Activated CD8-positive, alpha-beta T cell treated with anti-CD3 and anti-CD28 coated beads for 36 hours (primary cell): ENCODE measurements at regions not wholly inside any gene's neighbourhood (a gene's known extent, or its start where the extent isn't known, plus 50 kb on each side); places are given as distances from the start of the nearest gene placed in this dataset.

Experiments used
- ATAC-seq: fragments of 200-7000 bp; cut with Tn5 transposase; one replicate; pipeline ENCODE4 v1.10.0; 2021; ENCODE audit warnings: mild to moderate bottlenecking, moderate library complexity
- CTCF ChIA-PET: fragments of 350-600 bp; sonication (Branson Sonifier 250); formaldehyde crosslinking; loops from one replicate; lab custom pipeline; 2021; ENCODE audit warnings: antibody characterized with exemption; lab: Charles Lee
- POLR2A ChIA-PET: fragments of 350-600 bp; sonication (Branson Sonifier 250); formaldehyde crosslinking; loops from one replicate; lab custom pipeline; 2021; ENCODE audit warnings: antibody characterized with exemption; lab: Charles Lee
- DNase-seq: peaks from one replicate; pipeline ENCODE4 v3.0.0-alpha.2; 2020
- H3K27ac Mint-ChIP-seq: one replicate; pipeline ENCODE4 v1.8.0; 2021; ENCODE audit warnings: mild to moderate bottlenecking, mixed read lengths
- H3K27me3 Mint-ChIP-seq: one replicate; pipeline ENCODE4 v1.8.0; 2021; ENCODE audit warnings: mixed read lengths
- H3K36me3 Mint-ChIP-seq: one replicate; pipeline ENCODE4 v1.8.0; 2021; ENCODE audit warnings: low read depth, mixed read lengths
- H3K4me1 Mint-ChIP-seq: one replicate; pipeline ENCODE4 v1.8.0; 2021; ENCODE audit warnings: low read depth, mixed read lengths
- H3K4me3 Mint-ChIP-seq: one replicate; pipeline ENCODE4 v1.8.0; 2021; ENCODE audit warnings: mild to moderate bottlenecking, moderate library complexity, mixed read lengths
- H3K9me3 Mint-ChIP-seq: one replicate; pipeline ENCODE4 v1.8.0; 2021; ENCODE audit warnings: mixed read lengths
- intact Hi-C: fragments of 100-400 bp; cut with micrococcal nuclease; formaldehyde crosslinking; loops from one replicate; pipeline ENCODE4 v1.10.0; 2022
- TF ChIP-seq, protein P1 (sequence below): fragments of 200-600 bp; IDR thresholded peaks from one replicate; pipeline ENCODE4 v1.8.0; 2022; ENCODE audit warnings: antibody characterized with exemption, mild to moderate bottlenecking

- ATAC-seq (no peak), DNase-seq (no peak)
- Mint-ChIP-seq H3K9me3 (no peaks in the 10 kb centered on the region), H3K36me3 (no peaks in the 10 kb centered on the region), H3K4me3 (no peak overlapping the region), H3K27me3 (no peaks in the 10 kb centered on the region), H3K4me1 (no peaks in the 10 kb centered on the region), H3K27ac (no peak overlapping the region)
- intact Hi-C loops, result no loop called here
- CTCF ChIA-PET, result no interaction called here
- TF ChIP-seq, protein P1, sequence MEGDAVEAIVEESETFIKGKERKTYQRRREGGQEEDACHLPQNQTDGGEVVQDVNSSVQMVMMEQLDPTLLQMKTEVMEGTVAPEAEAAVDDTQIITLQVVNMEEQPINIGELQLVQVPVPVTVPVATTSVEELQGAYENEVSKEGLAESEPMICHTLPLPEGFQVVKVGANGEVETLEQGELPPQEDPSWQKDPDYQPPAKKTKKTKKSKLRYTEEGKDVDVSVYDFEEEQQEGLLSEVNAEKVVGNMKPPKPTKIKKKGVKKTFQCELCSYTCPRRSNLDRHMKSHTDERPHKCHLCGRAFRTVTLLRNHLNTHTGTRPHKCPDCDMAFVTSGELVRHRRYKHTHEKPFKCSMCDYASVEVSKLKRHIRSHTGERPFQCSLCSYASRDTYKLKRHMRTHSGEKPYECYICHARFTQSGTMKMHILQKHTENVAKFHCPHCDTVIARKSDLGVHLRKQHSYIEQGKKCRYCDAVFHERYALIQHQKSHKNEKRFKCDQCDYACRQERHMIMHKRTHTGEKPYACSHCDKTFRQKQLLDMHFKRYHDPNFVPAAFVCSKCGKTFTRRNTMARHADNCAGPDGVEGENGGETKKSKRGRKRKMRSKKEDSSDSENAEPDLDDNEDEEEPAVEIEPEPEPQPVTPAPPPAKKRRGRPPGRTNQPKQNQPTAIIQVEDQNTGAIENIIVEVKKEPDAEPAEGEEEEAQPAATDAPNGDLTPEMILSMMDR, result no peak
- POLR2A ChIA-PET, result no interaction called here
Measured at GRCh38 chr13:90696656-90697055, 650.8 kb upstream of the MIR17HG start.

DNA sequence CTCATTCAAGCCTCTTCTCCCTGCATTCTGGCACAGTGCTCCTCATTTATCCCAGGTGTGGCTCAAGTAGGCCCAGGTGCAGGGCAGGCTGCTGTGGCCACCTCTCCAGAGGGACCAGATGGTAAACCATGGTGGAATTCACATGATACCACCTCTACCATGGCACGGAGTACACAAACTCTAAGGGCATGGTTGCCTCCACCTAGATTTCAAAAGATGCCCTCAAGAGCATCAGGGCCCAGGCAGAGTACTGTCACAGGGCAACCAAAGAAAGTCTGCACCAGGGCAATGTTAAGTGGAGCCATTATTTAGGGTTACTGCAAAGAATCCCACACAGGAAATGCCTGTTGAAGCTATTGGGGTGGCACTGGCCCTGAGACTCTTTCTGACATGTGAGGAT, 647.1 kb upstream of the MIR17HG start:
- CTCF ChIA-PET, result no interaction called here
- no peak for ATAC-seq
- H3K27me3 Mint-ChIP-seq, result no peaks in the 10 kb centered on the region
- intact Hi-C loops, result no loop called here
- no peak overlapping the region for H3K27ac Mint-ChIP-seq
- POLR2A ChIA-PET, result no interaction called here
- no peak overlapping the region for H3K4me3 Mint-ChIP-seq
- no peaks in the 10 kb centered on the region for H3K9me3 Mint-ChIP-seq
- H3K4me1 Mint-ChIP-seq, result no peaks in the 10 kb centered on the region
- DNase-seq, result no peak
- no peaks in the 10 kb centered on the region for H3K36me3 Mint-ChIP-seq
- TF ChIP-seq, protein P1, result no peak

- H3K27ac Mint-ChIP-seq, result no peak overlapping the region
Measured at GRCh38 chr13:90701264-90701663, 646.2 kb upstream of the MIR17HG start.

DNA sequence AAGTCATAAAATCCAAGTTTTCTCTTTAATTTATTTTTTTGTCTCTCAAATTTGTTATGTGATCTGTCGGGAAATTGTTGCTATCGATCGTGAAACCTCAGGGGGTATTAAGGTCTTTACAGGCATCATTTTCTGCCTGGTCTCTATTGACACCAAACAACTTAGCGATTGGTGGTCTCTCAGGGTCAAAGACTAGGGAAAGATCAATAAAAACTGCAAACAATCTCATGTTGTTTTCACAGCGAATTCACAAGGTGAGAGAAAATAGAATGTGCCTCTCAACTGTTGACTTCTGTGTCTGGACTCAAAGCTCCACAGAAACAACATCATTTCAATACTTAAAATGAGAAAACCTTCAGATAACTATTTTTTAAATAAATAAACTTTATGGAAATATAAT, 645.4 kb upstream of the MIR17HG start:
- Mint-ChIP-seq H3K27ac (no peak overlapping the region), H3K9me3 (no peaks in the 10 kb centered on the region), H3K4me1 (no peaks in the 10 kb centered on the region), H3K36me3 (no peaks in the 10 kb centered on the region), H3K4me3 (no peak overlapping the region), H3K27me3 (no peaks in the 10 kb centered on the region)
- ChIA-PET POLR2A (no interaction called here), CTCF (no interaction called here)
- DNase-seq, result no peak
- TF ChIP-seq, protein P1, result no peak
- no peak for ATAC-seq
- intact Hi-C loops, result no loop called here

More at GRCh38 chr13:90701264-90701663, 646.2 kb upstream of the MIR17HG start:
- Mint-ChIP-seq H3K36me3 (no peaks in the 10 kb centered on the region), H3K27me3 (no peaks in the 10 kb centered on the region), H3K9me3 (no peaks in the 10 kb centered on the region), H3K4me3 (no peak overlapping the region), H3K4me1 (no peaks in the 10 kb centered on the region)
- POLR2A ChIA-PET, result no interaction called here
- ATAC-seq, result no peak
- DNase-seq, result no peak
- TF ChIP-seq, protein P1, result no peak
- CTCF ChIA-PET, result no interaction called here
- intact Hi-C loops, result no loop called here

DNA sequence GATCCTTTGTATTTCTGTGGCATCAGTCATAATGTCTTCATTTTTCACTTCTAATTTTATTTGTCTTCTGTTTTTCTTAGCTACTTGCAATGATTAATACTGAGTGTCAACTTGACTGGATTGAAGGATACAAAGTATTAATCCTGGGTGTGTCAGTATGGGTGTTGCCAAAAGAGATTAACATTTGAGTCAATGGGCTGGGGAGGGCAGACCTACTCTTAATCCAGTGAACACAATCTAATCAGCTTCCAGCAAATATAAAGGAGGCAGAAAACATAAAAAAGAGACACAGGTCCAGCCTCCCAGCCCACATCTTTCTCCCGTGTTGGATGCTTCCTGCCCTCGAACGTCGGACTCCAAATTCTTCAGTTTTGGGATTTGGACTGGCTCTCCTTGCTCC, 640.9 kb upstream of the MIR17HG start:
- ChIA-PET POLR2A (interaction anchor here (0.6 kb wide), 1 partner anchor 53 kb away, joined by 3 read pairs; no protein-coding TSS in a partner anchor), CTCF (interaction anchor here (1.3 kb wide), 1 partner anchor 25 kb away, joined by 3 read pairs; no protein-coding TSS in a partner anchor)
- intact Hi-C loops, result no loop called here
- DNase-seq (no peak), ATAC-seq (no peak)
- Mint-ChIP-seq H3K36me3 (no peaks in the 10 kb centered on the region), H3K27me3 (no peaks in the 10 kb centered on the region), H3K4me3 (no peak overlapping the region), H3K27ac (no peak overlapping the region), H3K9me3 (no peaks in the 10 kb centered on the region), H3K4me1 (no peaks in the 10 kb centered on the region)
- TF ChIP-seq, protein P1, result no peak
